ENCODE measurements at regions not wholly inside any gene's neighbourhood (a gene's known extent, or its start where the extent isn't known, plus 50 kb on each side); places are given as distances from the start of the nearest gene placed in this dataset.
"Not testable (repeated sequence)": the region's sequence is repeated elsewhere in the genome, so short reads cannot be mapped to it uniquely, and the experiment has no call there.

DNA sequence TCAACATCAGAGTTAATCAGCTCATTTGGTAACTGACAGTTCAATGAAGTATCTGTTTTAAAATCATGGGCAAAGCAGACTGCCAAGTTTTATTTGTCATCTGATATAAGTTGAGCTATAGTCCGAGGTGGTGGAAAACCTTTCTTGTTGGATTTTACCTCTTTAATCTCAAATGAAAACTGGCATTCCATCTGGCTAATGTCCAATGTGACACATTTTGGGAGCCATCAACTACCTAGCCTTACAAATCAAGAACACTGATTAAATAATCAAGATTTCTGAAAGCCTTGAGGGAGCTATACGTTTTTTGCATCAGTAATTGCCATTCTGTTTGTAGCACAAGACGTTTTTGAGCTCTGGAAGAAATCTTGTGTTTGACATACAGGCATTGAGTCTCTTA is 1380.5 kb upstream of the WWC1 start:
- no peak overlapping the region for H3K27ac ChIP-seq (ENCODE audit: low read depth, low read length)
- H3K9ac ChIP-seq (ENCODE audit: low read length) = no peak overlapping the region
- no peak overlapping the region for H3K4me3 ChIP-seq (ENCODE audit: low read depth, low read length)
- H3K4me1 ChIP-seq (ENCODE audit: control insufficient read depth, insufficient read depth, low read length) = no peaks in the 10 kb centered on the region
- no peaks in the 10 kb centered on the region for H3K9me3 ChIP-seq (ENCODE audit: control insufficient read depth, insufficient read depth, low read depth, low read length)
- H3K27me3 ChIP-seq (ENCODE audit: control insufficient read depth, insufficient read depth, low read length) = no peaks in the 10 kb centered on the region
- no peaks in the 10 kb centered on the region for H3K36me3 ChIP-seq (ENCODE audit: control insufficient read depth, insufficient read depth, low read length)

DNA sequence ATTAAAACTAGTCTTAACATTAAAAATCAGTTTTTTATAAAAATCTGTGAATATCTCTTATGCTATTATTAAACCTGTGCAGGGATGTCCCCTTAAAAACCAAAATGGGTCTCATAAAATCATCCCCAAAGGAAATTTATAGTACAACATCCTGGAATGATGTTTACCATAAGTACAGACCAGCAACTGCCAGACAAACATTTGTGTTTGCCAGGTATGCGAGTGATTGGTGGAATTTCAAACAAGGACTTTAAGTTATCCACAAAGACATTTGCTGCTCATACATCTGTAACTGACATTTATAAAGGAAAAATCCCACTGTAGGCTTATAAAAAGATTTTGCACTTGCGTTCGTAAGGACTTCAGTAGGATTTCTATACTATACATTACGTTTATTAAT is 1375.4 kb upstream of the WWC1 start:
- Histone ChIP-seq H3K4me1 (ENCODE audit: control insufficient read depth, insufficient read depth, low read length) (no peaks in the 10 kb centered on the region), H3K9ac (ENCODE audit: low read length) (no peak overlapping the region), H3K4me3 (ENCODE audit: low read depth, low read length) (no peak overlapping the region), H3K9me3 (ENCODE audit: control insufficient read depth, insufficient read depth, low read depth, low read length) (no peaks in the 10 kb centered on the region), H3K27me3 (ENCODE audit: control insufficient read depth, insufficient read depth, low read length) (no peaks in the 10 kb centered on the region), H3K27ac (ENCODE audit: low read depth, low read length) (no peak overlapping the region), H3K36me3 (ENCODE audit: control insufficient read depth, insufficient read depth, low read length) (no peaks in the 10 kb centered on the region)

DNA sequence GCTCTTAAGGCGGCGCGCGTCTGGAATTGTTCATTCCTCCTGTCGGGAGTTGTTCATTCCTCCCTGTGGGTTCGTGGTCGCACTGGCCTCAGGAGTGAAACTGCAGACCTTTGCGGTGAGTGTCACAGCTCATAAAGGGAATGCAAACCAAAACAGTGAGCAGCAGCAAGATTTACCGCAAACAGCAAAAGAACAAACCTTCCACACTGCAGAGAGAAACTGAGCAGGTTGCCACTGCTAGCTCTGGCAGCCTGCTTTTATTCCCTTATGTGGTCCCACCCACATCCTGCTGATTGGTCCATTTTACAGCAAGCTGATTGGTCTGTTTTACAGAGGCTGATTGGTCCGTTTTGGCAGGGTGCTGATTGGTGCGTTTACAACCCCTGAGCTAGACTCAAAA is 1365.3 kb upstream of the WWC1 start:
- Histone ChIP-seq H3K36me3 (ENCODE audit: control insufficient read depth, insufficient read depth, low read length) (no peaks in the 10 kb centered on the region), H3K4me1 (ENCODE audit: control insufficient read depth, insufficient read depth, low read length) (no peaks in the 10 kb centered on the region), H3K9ac (ENCODE audit: low read length) (no peak overlapping the region), H3K4me3 (ENCODE audit: low read depth, low read length) (no peak overlapping the region), H3K27ac (ENCODE audit: low read depth, low read length) (no peak overlapping the region), H3K9me3 (ENCODE audit: control insufficient read depth, insufficient read depth, low read depth, low read length) (peaks cover 17% of the 10 kb centered on the region), H3K27me3 (ENCODE audit: control insufficient read depth, insufficient read depth, low read length) (no peaks in the 10 kb centered on the region)

DNA sequence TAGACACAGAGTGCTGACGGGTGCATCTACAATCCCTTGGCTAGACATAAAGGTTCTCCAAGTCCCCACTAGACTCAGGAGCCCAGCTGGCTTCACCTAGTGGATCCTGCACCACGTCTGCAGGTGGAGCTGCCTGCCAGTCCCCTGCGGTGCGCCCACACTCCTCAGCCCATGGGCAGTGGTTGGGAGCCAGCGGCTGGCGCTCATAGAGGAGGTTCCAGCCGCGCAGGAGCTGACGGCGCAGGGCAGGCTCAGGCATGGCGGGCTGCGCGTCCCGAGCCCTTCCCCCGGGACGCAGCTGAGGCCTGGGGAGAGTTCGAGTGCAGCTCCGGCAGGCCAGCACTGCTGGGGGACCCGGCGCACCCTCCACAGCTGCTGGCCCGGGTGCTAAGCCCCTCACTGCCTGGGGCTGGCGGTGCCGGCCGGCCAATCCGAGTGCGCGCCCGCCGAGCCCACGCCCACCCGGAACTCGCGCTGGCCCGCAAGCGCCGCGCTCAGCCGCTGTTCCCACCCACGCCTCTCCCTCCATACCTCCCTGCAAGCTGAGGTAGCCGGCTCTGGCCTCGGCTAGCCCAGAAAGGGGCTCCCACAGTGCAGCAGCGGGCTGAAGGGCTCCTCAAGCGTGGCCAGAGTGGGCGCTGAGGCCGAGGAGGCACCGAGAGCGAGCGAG is 1364.5 kb upstream of the WWC1 start:
- H3K9me3 ChIP-seq (ENCODE audit: control insufficient read depth, insufficient read depth, low read depth, low read length) = peaks cover 17% of the 10 kb centered on the region
- not testable (repeated sequence) for H3K27ac ChIP-seq (ENCODE audit: low read depth, low read length); H3K9ac ChIP-seq (ENCODE audit: low read length); H3K4me3 ChIP-seq (ENCODE audit: low read depth, low read length); H3K4me1 ChIP-seq (ENCODE audit: control insufficient read depth, insufficient read depth, low read length); H3K36me3 ChIP-seq (ENCODE audit: control insufficient read depth, insufficient read depth, low read length); H3K27me3 ChIP-seq (ENCODE audit: control insufficient read depth, insufficient read depth, low read length)

- H3K4me3 ChIP-seq (ENCODE audit: low read depth, low read length) = no peak overlapping the region
- H3K27ac ChIP-seq (ENCODE audit: low read depth, low read length) = no peak overlapping the region
- no peak overlapping the region for H3K9ac ChIP-seq (ENCODE audit: low read length)
- H3K36me3 ChIP-seq (ENCODE audit: control insufficient read depth, insufficient read depth, low read length) = no peaks in the 10 kb centered on the region
- peaks cover 6% of the 10 kb centered on the region; the same call in 1 of the 2 replicates for H3K9me3 ChIP-seq (ENCODE audit: control insufficient read depth, insufficient read depth, low read depth, low read length)
- H3K27me3 ChIP-seq (ENCODE audit: control insufficient read depth, insufficient read depth, low read length) = no peaks in the 10 kb centered on the region
- H3K4me1 ChIP-seq (ENCODE audit: control insufficient read depth, insufficient read depth, low read length) = no peaks in the 10 kb centered on the region
Measured at GRCh38 chr5:166936351-166936750, 1355.1 kb upstream of the WWC1 start.

GRCh38 chr5:166938071-166938470 is 1353.4 kb upstream of the WWC1 start:
- no peak overlapping the region for H3K4me3 ChIP-seq (ENCODE audit: low read depth, low read length)
- no peaks in the 10 kb centered on the region for H3K36me3 ChIP-seq (ENCODE audit: control insufficient read depth, insufficient read depth, low read length)
- H3K9ac ChIP-seq (ENCODE audit: low read length) = no peak overlapping the region
- no peaks in the 10 kb centered on the region for H3K4me1 ChIP-seq (ENCODE audit: control insufficient read depth, insufficient read depth, low read length)
- H3K27ac ChIP-seq (ENCODE audit: low read depth, low read length) = no peak overlapping the region
- H3K27me3 ChIP-seq (ENCODE audit: control insufficient read depth, insufficient read depth, low read length) = no peaks in the 10 kb centered on the region
- peaks cover 10% of the 10 kb centered on the region for H3K9me3 ChIP-seq (ENCODE audit: control insufficient read depth, insufficient read depth, low read depth, low read length)

GRCh38 chr5:166942948-166943347 is 1348.5 kb upstream of the WWC1 start:
- no peaks in the 10 kb centered on the region for H3K36me3 ChIP-seq (ENCODE audit: control insufficient read depth, insufficient read depth, low read length)
- no peak overlapping the region for H3K4me3 ChIP-seq (ENCODE audit: low read depth, low read length)
- no peaks in the 10 kb centered on the region for H3K4me1 ChIP-seq (ENCODE audit: control insufficient read depth, insufficient read depth, low read length)
- peaks cover 4% of the 10 kb centered on the region; the same call in 1 of the 2 replicates for H3K9me3 ChIP-seq (ENCODE audit: control insufficient read depth, insufficient read depth, low read depth, low read length)
- H3K27me3 ChIP-seq (ENCODE audit: control insufficient read depth, insufficient read depth, low read length) = no peaks in the 10 kb centered on the region
- H3K27ac ChIP-seq (ENCODE audit: low read depth, low read length) = no peak overlapping the region
- no peak overlapping the region for H3K9ac ChIP-seq (ENCODE audit: low read length)

DNA sequence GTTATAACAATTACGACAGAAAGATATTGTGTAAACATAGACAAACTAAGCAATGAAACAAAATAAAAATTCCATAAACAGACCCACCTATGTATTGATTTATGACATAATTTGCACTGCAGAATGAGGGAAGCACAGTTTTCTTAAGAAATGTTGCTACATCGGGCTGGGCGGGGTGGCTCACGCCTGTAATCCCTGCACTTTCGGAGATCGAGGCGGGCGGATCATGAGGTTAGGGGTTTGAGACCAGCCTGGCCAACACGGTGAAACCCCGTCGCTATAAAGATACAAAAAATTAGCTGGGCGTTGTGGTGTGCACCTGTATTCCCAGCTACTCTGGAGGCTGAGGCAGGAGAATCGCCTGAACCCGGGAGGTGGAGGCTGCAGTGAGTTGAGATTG is 1344.4 kb upstream of the WWC1 start:
- Histone ChIP-seq H3K9ac (ENCODE audit: low read length) (no peak overlapping the region), H3K27ac (ENCODE audit: low read depth, low read length) (no peak overlapping the region), H3K27me3 (ENCODE audit: control insufficient read depth, insufficient read depth, low read length) (no peaks in the 10 kb centered on the region), H3K4me1 (ENCODE audit: control insufficient read depth, insufficient read depth, low read length) (no peaks in the 10 kb centered on the region), H3K36me3 (ENCODE audit: control insufficient read depth, insufficient read depth, low read length) (no peaks in the 10 kb centered on the region), H3K4me3 (ENCODE audit: low read depth, low read length) (no peak overlapping the region), H3K9me3 (ENCODE audit: control insufficient read depth, insufficient read depth, low read depth, low read length) (peaks cover 4% of the 10 kb centered on the region; the same call in 1 of the 2 replicates)

DNA sequence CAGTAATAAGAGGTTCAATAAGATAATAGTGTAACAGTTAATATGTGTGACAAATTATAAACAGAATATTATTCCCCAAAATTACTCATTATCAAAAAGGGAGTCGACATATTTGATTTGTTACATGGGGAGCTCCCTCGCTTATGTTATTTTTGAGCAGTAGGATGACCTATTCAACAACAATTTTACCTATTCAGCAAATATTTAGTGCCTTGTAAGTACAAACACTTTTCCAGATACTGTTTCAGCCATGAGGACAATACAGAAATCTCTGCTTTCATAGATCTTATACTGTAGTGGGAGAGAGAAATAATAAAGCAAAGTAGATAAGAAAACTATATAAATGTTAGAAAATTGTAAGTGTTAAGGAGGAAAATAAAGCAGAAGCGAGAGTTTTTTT is 1342.8 kb upstream of the WWC1 start:
- no peak overlapping the region for H3K4me3 ChIP-seq (ENCODE audit: low read depth, low read length)
- H3K27ac ChIP-seq (ENCODE audit: low read depth, low read length) = no peak overlapping the region
- no peaks in the 10 kb centered on the region for H3K9me3 ChIP-seq (ENCODE audit: control insufficient read depth, insufficient read depth, low read depth, low read length)
- 0 out of 2 replicates have a peak, but pooled peaks cover 2% of the 10 kb centered on the region for H3K4me1 ChIP-seq (ENCODE audit: control insufficient read depth, insufficient read depth, low read length)
- no peaks in the 10 kb centered on the region for H3K36me3 ChIP-seq (ENCODE audit: control insufficient read depth, insufficient read depth, low read length)
- H3K27me3 ChIP-seq (ENCODE audit: control insufficient read depth, insufficient read depth, low read length) = no peaks in the 10 kb centered on the region
- H3K9ac ChIP-seq (ENCODE audit: low read length) = no peak overlapping the region

DNA sequence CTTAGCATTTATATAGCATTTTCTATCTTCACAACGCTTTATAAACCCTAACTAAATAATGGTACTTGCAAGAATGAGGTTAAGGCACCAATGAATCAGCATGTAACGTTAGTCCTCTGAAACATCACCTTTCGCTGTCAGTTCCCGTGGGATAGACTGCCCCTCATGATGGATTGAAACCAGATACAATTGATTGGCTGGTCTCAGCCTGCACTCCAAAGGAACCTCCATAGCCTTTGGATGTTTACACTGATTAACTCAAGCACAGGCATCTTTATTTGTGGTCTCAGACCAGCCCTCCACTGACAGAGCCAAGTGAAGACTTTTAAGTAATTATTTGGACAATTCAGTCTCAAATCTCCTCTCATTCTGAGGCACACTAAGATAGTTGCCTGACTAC is 1339.4 kb upstream of the WWC1 start:
- Histone ChIP-seq H3K4me1 (ENCODE audit: control insufficient read depth, insufficient read depth, low read length) (0 out of 2 replicates have a peak, but pooled peaks cover 2% of the 10 kb centered on the region), H3K27me3 (ENCODE audit: control insufficient read depth, insufficient read depth, low read length) (no peaks in the 10 kb centered on the region), H3K36me3 (ENCODE audit: control insufficient read depth, insufficient read depth, low read length) (no peaks in the 10 kb centered on the region), H3K4me3 (ENCODE audit: low read depth, low read length) (no peak overlapping the region), H3K27ac (ENCODE audit: low read depth, low read length) (no peak overlapping the region), H3K9me3 (ENCODE audit: control insufficient read depth, insufficient read depth, low read depth, low read length) (no peaks in the 10 kb centered on the region), H3K9ac (ENCODE audit: low read length) (no peak overlapping the region)

GRCh38 chr5:166957782-166958181 is 1333.7 kb upstream of the WWC1 start:
- Histone ChIP-seq H3K27me3 (ENCODE audit: control insufficient read depth, insufficient read depth, low read length) (no peaks in the 10 kb centered on the region), H3K4me1 (ENCODE audit: control insufficient read depth, insufficient read depth, low read length) (peaks cover 10% of the 10 kb centered on the region), H3K9ac (ENCODE audit: low read length) (no peak overlapping the region), H3K36me3 (ENCODE audit: control insufficient read depth, insufficient read depth, low read length) (no peaks in the 10 kb centered on the region), H3K27ac (ENCODE audit: low read depth, low read length) (no peak overlapping the region), H3K4me3 (ENCODE audit: low read depth, low read length) (no peak overlapping the region), H3K9me3 (ENCODE audit: control insufficient read depth, insufficient read depth, low read depth, low read length) (no peaks in the 10 kb centered on the region)
